ENCODE measurements at regions not wholly inside any gene's neighbourhood (a gene's known extent, or its start where the extent isn't known, plus 50 kb on each side); places are given as distances from the start of the nearest gene placed in this dataset.
"Not testable (repeated sequence)": the region's sequence is repeated elsewhere in the genome, so short reads cannot be mapped to it uniquely, and the experiment has no call there.

DNA sequence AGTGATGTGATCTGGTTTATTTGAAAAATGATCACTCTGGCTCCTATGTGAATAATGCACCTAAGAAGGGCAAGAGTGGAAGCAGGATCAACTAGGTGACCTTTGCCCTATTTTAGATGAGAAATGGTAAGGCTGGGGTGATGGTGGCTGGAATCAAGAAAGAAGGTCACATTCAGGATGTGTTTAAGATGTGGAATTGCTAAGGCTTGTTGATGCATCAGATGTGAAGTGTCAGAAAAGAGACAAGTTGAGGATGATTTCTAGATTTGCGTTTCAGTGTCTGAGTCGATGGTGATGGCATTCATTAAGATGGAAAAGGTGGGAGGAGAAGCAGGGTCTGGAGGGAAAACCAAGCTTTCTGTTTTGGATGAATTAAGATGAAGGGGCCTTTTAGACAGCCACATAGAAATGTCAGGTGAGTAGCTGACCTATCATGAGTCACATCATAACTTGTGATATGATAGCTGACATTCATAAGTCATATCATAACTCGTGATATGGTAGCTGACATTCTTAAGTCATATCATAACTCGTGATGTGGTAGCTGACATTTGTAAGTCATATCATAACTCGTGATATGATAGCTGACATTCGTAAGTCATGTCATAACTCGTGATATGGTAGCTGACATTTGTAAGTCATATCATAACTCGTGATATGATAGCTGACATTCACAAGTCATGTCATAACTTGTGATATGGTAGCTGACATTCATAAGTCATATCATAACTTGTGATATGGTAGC is 101.2 kb upstream of the SEC11C start:
- DNase-seq (ENCODE audit: low read depth in 3 of 3) = no peak

DNA sequence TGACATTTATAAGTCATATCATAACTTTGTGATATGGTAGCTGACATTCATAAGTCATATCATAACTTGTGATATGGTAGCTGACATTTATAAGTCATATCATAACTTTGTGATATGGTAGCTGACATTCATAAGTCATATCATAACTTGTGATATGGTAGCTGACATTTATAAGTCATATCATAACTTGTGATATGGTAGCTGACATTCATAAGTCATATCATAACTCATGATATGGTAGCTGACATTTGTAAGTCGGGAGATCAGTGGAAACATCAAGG is 100.7 kb upstream of the SEC11C start:
- not testable (repeated sequence) for DNase-seq (ENCODE audit: low read depth in 3 of 3)

DNA sequence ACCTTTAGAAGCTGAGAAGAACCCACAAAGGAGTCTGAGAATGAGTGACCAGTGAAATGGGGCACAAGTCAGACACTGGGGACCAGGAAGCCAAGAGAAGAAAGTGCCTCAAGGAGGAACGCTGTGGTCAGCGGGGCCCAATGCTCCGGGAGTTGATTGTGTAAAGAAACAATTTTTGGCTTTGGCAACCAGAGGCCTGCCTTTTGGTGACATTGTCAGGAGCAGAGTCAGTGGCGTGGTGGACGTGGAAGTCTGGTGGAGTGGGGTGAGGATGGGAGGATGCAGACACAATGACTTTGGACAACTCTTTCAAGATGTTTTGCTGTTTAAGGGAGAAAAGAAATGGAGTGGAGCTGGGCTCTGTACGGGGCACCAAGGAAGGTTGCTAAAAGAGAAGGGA is 100.2 kb upstream of the SEC11C start:
- DNase-seq (ENCODE audit: low read depth in 3 of 3) = no peak

DNA sequence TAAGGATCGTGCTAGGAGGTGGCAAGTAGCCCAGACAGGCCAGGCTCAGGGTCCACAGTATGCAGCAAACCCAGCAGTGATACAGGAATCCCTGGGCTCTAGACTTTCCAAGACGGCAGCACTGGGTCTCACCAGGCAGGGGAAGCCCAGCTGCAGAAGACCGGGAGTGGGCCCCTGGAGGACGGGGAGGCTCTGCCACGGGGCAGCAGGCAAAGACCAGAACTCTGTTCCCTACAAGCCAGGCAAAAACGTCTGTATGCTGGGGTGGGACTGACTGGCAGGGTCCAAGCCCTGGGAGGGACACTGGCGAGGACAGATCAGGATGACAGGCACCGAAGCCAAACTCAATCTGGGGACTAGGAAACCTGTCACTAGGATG is 98.9 kb upstream of the SEC11C start:
- no peak for DNase-seq (ENCODE audit: low read depth in 3 of 3)

DNA sequence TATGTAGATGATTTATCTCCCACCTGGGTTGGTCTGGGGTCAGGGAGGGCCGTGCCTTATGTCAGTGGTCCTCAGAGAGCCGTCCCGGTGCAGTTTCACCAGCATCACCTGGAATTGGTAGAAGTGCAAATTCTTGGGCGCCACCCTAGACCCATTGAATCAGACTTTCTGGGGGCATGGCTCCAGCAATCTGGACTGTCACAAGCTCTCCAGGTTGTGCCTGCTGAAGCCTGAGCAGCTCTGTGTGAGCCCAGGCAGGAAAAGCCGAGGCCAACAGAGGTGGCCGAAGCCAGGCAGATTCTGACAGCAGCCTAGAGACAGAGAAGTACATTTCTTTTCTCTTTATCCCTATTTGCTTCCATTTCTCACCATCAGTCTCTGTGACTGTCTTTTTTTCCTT is 98.4 kb upstream of the SEC11C start:
- no peak for DNase-seq (ENCODE audit: low read depth in 3 of 3)

DNA sequence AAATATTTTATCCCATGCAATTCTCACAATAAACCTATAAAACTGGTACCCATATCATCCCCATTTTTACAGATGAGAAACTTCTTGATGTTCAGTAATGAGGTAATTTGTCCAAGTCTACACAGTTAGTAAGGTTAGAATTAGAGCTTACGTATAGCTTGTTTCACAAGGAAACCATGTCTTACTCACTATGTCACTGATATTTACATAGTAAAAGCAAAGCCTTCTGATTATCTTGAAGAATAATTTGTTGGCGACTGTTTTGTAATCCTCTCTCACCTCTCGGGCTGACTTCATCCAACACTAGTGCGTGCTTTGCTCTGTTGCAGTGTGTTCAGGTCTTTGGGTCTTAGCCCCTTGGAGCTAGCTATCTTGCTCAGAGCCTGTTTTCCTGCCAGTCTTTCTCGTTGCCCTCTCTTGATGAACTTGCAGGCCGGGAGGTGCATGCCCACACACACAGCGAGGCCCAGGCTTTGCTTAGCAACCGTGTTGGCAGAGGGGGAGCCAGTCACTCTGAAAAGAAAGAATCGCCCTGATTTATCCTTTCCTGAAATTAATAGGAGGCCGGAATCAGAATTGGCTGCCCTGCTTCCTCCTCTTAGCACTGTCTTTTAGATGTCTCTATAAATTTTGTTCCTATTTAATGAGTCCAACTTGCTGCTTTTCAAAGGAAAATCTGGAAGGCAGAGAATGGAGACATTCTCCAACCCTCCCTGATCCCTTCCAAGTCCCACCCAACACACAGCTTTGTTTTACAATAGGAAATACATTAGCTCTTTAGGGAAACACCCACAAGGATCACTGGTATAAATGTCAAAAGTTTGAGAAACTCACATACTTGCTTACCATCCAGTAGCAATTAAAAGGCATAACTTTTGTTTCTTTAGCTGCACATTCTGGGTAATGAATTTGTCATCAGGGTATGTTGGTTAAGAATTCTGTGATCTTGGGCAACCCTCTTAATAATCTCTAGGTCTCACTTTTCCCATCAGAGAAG is 97.6 kb upstream of the SEC11C start:
- no peak for DNase-seq (ENCODE audit: low read depth in 3 of 3)

DNA sequence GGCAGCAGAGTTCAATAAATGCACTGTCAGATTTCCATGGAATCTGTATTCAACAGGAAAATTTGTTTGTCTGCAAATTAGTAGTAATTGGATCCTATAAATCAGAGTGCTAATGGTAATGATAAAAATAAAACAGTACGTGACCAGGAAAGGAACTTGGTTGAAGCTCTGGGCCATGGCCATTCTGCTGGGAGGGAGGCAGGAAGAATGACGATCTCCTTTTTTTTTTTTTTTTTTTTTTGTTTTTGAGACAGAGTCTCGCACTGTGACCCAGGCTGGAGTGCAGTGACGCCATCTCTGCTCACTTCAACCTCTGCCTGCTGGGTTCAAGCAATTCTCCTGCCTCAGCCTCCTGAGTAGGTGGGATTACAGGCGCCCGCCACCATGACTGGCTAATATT is 94.8 kb upstream of the SEC11C start:
- no peak for DNase-seq (ENCODE audit: low read depth in 3 of 3)

DNA sequence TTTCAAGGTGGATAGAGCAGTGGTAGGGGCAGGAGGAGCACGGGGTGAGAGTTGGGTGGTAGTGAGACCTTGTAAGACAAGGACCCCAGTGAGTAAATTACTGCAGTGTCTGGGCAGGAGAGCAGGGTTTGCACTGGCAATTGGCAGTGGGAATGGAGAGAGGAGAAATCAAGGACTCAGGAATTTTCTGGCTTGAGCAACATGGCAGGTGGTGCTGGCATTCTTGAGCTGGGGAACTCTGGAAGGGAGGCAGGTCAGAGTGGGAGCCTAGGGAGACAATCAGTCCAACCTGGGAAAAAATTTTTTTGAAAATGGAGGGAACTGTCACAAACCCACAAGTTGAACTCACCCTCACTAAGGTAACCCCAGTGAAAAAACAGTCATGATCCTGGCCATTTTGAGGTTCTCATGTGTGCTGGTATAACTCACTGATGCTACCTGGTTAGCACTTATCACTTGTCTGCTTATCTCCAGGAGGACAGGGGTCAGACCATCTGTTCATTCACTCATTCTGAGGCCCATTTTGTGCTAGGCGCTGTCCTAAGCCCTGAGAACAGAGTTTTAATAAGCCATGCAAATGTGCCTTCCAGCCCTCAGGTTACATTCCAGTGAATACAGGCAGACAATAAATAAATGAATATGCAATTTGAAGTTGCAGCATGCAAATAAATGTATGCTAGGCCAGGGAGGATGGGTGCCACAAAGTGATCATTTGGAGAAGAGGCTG is 92.2 kb upstream of the SEC11C start:
- no peak for DNase-seq (ENCODE audit: low read depth in 3 of 3)

DNA sequence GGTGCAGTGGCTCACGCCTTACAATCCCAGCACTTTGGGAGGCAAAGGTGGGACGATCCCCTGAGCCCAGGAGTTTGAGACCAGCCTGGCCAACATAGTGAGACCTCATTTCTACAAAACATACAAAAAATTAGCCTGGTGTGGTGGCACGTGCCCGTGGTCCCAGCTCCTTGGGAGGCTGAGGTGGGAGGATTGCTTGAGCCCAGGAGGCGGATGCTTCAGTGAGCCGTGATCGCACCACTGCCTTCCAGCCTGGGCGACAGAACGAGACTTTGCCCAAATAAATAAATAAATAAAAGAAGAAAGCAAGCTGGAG is 91.7 kb upstream of the SEC11C start:
- DNase-seq (ENCODE audit: low read depth in 3 of 3) = no peak

DNA sequence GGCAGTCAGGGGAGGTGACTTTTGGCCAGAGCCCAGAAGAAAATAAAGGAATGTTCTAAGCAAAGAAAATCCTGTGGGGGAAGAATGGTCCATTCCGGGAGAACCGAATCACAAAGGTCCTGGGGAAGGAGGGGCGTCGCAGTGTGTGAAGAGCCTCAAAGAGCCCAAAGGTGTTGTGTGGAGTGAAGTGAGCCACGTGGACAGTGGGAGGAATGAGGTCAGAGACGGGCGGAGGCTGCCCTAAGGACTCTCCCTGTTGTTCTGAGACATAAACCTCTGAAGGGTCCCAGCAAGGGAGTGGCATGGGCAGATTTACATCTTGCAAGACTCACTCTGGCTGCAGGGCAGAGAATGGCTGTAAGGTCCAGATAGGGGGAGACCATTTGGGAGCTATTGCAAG is 91.3 kb upstream of the SEC11C start:
- DNase-seq (ENCODE audit: low read depth in 3 of 3) = no peak

DNA sequence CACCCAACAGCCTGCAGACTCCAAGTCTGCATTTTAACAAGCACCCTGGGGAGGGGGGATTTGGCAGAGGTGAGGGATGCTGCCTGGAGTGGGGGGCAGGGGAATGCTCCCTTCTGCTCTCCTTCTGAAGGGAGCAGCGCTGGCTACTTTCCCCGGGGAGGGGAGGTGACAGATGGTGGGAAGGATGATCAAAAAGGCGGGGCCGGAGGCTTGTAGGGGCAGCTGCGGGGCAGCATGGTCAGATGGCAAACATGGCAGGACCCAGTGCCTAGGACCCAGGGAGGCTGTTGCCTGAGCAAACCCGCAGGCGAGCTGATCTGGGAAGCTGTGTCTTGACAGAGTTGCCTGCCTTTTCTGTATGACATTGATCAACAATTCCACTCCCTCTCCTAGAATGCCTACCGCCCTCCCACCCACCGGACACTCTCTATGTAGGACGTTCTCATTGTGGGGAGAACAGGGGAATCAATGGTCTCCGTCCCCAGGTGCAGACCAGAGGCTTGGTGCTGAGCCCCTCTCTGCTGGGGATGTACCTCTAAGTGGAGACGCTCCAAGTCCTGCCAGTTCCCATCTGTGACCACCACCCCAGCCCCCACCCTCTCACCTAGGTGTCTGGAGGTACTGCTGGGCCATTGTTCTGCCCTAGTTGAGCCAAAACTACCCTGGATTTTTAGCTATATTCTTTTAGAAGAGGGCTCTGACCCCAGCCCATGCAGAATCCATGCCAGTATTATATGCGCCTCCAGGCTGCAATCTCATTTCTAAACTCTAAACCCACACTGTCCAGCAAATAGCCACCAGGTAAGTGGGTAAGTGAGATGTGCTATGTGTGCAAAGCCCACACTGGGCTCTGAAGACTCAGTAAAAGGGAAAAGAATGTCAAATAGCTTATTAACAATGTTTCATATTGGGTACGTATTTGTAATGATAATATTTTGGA is 89.7 kb upstream of the SEC11C start:
- no peak for DNase-seq (ENCODE audit: low read depth in 3 of 3)

DNA sequence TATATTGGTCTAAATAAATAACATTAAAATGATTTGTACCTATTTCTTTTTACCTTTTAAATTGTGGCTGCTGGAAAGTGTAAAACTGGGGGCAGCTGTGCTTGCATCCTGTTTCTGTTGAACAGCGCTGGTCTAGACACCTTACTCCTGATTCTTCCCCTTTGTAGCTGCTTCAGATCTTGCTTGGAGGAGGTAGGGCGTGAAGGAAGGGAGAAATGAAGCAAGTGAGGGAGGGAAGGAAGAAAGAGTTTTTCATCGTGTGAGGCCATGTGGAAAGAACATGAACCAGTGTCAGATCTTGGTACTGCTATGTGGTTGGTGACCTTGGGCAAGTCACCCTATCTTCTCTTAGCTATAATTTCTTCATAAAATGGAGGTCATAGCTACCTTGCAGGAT is 89.0 kb upstream of the SEC11C start:
- no peak for DNase-seq (ENCODE audit: low read depth in 3 of 3)

DNA sequence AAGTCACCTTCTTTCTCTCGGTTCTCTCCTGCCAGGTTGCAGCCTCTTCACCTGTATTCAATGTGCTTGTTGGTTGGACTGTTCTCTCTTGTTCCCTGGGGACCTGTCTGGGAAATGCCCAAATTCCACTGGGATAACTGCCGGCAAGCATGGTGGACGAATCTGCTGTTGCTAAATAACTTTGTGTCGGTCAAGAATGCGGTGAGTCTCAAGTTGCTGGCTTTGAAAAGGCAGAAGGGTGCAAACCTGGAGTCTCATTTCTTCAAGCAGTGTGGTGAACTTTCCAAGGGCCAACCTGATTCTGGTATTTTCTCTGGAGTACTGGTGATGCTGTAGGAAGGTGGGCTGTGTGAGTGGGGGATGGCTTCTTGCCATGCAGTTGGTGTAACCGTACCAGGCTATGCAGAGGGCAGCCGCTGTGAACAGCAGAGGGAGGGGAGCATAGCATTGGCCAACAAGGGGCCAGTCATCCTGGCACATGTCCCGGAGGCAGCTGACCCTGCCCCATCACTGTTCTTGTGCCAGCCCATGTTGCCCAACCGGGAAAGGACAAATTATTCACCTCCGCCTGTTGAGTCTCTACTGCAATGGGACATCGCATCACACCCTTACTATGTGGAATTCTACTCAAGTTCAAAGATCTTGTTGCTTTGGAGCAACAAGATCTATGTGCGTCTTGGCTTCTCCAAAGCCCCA is 88.1 kb upstream of the SEC11C start:
- DNase-seq (ENCODE audit: low read depth in 3 of 3) = no peak

DNA sequence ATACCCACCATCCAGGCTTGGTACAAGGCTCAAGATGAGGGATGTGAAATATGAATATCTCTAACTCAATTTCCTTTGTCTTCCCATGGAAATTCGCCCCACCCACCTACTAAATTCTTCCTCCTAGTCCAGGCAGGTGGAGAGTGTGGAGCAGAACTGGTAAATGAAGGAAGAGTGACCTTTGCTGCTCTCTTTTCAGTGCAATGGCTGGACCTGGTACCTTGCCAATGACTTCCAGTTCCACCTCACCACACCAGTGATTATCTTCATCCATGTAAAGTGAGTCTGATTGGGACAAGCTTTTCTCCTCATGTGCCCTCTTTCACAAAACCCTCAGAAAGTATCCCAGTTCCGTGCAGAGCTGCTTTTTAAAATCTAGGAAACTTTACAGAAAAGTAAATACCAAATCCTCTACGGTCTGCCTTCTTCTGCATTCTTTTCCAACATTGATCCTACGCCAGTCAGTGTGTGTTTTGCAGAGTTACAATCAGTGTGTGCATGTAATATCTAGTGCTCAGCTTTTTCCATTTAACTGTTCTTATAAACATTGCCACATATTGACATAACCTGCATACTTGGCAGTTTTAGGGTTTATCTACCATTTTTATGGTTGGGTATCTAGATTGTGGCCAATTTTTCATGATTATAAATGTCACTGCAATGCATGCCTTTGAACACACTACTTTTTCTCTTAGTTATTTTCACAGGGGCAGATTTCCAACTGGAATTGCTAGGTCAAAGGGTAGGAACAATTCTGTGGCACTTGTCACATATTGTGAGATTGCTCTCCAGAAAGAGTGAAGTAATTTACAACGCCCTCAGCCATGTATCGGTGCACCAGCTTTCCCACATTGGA is 86.5 kb upstream of the SEC11C start:
- DNase-seq (ENCODE audit: low read depth in 3 of 3) = no peak

DNA sequence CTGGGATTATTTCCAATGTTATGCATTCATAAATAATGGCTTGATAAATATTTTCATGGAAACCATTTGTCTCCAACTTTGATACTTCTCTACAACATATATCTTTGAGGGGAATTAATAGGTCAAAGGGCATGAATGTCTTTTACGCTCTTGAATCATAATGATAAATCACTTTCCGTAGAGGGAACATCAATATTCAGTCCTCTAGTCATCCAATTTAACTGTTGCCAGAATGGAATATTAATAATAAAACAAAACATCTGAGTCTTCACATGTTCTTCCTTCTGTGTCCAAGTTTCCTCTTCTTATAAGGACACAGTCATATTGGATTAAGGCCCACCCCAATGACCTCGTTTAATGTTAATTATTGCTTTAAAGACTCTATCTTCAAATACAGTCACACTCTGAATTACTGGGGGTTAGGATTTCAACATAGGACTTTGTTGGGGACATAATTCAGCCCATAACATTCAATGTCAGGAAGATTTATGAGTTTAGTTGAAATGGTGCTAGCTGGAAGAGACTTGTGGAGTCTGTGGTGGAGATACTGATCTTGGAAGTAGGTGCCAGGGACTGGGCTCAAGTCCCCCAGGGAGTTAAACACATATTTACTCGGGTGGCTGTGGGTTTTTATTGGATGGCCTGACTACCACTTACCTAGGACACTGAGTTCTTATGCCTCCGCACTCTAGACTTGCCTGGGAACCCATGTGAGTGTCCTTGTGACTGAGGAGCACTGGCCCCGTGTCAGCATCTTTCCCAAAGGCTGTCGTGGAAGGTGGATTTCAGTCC is 85.0 kb upstream of the SEC11C start:
- no peak for DNase-seq (ENCODE audit: low read depth in 3 of 3)

DNA sequence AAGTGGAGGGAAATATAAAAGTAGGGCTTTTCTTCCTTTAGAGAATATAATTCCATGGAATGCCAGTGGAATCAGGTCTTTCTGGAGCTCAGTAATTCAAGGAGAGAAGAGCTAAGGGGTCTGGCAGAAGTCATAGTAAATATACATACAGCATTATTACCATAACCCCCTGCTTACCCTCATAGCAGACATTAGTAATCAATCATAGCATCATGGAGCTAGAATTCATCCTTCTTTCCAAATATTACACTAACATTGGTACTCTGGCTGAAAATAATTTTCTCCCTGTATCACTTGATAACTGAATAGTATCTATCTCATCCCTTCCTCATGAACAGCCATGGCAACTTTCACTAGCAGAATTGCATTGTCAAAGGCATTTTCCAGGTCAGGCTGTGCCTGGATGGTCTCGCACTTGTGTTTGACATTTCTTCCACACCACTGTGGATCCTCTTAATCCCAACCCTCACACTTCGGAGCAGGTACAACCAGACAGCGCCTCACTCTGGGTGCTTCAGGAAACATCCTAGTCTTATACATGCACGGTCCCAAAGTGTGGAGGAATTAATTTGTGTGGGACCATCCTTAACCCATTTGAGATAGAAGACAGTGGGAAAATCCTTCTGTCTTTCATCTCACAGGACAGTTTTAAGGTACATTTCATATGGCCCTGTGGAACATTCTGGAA is 84.2 kb upstream of the SEC11C start:
- DNase-seq (ENCODE audit: low read depth in 3 of 3) = no peak

DNA sequence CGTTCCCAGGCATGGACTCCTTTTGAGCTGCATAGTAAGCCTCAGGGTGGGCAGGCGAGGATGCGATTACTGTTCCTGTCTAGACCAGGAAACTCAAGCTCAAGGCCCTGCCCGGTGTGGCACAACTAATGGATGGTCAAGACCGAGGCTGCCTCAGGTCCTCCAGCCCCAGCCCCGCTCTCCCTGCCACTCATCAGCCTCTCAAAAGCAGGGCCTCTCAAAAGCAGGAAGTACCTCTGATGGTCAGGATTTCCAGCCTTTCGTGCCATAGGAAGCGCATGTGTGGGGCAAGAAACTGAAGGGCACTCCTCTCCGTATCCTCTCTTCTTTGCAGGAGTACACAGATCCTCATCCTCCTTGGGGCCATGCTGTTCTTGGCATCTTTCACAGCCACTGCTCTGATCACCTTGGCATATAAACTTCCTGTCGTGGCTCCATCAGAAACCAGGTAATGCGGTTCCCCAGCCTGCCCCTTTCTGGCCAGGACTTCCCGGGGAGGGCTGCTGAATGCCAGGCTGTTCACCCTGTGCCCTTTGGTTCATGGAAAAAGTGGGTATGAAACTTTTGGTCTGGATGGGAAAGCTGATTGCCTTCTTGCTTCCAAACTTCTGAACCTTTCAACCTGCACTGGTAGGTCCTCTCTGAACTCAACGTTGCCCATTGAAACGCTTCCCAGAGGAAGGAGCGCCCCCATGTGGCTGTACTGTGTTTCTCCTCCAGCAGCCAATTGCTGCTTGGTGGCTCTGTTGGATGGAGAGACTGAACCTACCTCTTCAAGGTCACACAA is 82.8 kb upstream of the SEC11C start:
- peak in 1 of 3 experiments; percentile 5 for DNase-seq (ENCODE audit: low read depth in 3 of 3)

DNA sequence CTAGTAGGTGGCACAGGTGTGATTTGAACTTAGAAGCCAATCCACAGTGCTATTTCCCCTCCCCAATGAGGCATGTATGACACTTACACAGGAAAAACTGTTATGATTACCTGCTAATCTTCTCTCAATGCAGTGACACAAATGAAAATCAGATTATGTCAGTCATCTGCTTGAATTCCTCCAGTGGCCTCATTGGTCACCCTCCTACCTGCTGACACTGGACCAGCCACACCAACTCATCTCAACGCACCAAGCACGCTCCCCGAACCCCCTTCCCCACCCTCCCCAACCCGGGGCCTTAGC is 82.2 kb upstream of the SEC11C start:
- no peak for DNase-seq (ENCODE audit: low read depth in 3 of 3)
